TTC549 (cell line): ENCODE measurements at regions not wholly inside any gene's neighbourhood (a gene's known extent, or its start where the extent isn't known, plus 50 kb on each side); places are given as distances from the start of the nearest gene placed in this dataset.

Source experiments
- FAIRE-seq: peaks from 2 replicates; lab custom pipeline; 2012; peaks lifted over from hg19 to GRCh38; lab: Jason Lieb, UNC

- no peak for FAIRE-seq
Observed at GRCh38 chr10:118501171-118501570, 94.3 kb downstream of the PRLHR start.

GRCh38 chr10:118500477-118501104 lies 94.9 kb downstream of the PRLHR start:
- no peak for FAIRE-seq

- FAIRE-seq: no peak
Observed at GRCh38 chr10:118499186-118499585, 96.3 kb downstream of the PRLHR start.

- no peak for FAIRE-seq
Observed at GRCh38 chr10:118498623-118499022, 96.8 kb downstream of the PRLHR start.

- FAIRE-seq: no peak
Observed at GRCh38 chr10:118497227-118497626, 98.2 kb downstream of the PRLHR start.

GRCh38 chr10:118496525-118496924 lies 98.9 kb downstream of the PRLHR start:
- FAIRE-seq: no peak

GRCh38 chr10:118495499-118495898 lies 99.9 kb downstream of the PRLHR start:
- no peak for FAIRE-seq

- FAIRE-seq: no peak
Observed at GRCh38 chr10:118491055-118491454, 104.4 kb downstream of the PRLHR start.

GRCh38 chr10:118488710-118489497 lies 106.5 kb downstream of the PRLHR start:
- no peak for FAIRE-seq

GRCh38 chr10:118485641-118486040 lies 109.8 kb downstream of the PRLHR start:
- FAIRE-seq: no peak

GRCh38 chr10:118484152-118484871 lies 111.1 kb downstream of the PRLHR start:
- FAIRE-seq: no peak

GRCh38 chr10:118483496-118483895 lies 112.0 kb downstream of the PRLHR start:
- FAIRE-seq: no peak

- FAIRE-seq: no peak
Observed at GRCh38 chr10:118482393-118483331, 112.8 kb downstream of the PRLHR start.

- no peak for FAIRE-seq
Observed at GRCh38 chr10:118481871-118482270, 113.6 kb downstream of the PRLHR start.

GRCh38 chr10:118475214-118475613 lies 120.2 kb downstream of the PRLHR start:
- no peak for FAIRE-seq

- no peak for FAIRE-seq
Observed at GRCh38 chr10:118474111-118474510, 121.3 kb downstream of the PRLHR start.

- no peak for FAIRE-seq
Observed at GRCh38 chr10:118473305-118473960, 122.0 kb downstream of the PRLHR start.

- FAIRE-seq: no peak
Observed at GRCh38 chr10:118472415-118473304, 122.8 kb downstream of the PRLHR start.

GRCh38 chr10:118471863-118472262 lies 123.6 kb downstream of the PRLHR start:
- FAIRE-seq: no peak

- FAIRE-seq: no peak
Observed at GRCh38 chr10:118470470-118470869, 125.0 kb downstream of the PRLHR start.

GRCh38 chr10:118467200-118467599 lies 125.1 kb upstream of the FAM204A start:
- FAIRE-seq: no peak
